Mononuclear cell (primary cell): ENCODE measurements at regions not wholly inside any gene's neighbourhood (a gene's known extent, or its start where the extent isn't known, plus 50 kb on each side); places are given as distances from the start of the nearest gene placed in this dataset.

Experiments
- H3K27me3 ChIP-seq: 2 replicates; pipeline ENCODE4 v1.6.0; 2011; ENCODE audit warnings: low read length, control low read depth; ENCODE audit not compliant: insufficient read depth
- H3K4me1 ChIP-seq: 2 replicates; pipeline ENCODE4 v1.5.1; 2011; ENCODE audit warnings: mild to moderate bottlenecking, low read length, control low read depth; ENCODE audit not compliant: insufficient read depth
- H3K4me3 ChIP-seq: 2 replicates; pipeline ENCODE4 v1.5.1; 2011; ENCODE audit warnings: mild to moderate bottlenecking, low read length, moderate library complexity
- H3K9me3 ChIP-seq: 2 replicates; pipeline ENCODE4 v1.5.1; 2011; ENCODE audit warnings: low read depth, mild to moderate bottlenecking, control low read depth, low read length

DNA sequence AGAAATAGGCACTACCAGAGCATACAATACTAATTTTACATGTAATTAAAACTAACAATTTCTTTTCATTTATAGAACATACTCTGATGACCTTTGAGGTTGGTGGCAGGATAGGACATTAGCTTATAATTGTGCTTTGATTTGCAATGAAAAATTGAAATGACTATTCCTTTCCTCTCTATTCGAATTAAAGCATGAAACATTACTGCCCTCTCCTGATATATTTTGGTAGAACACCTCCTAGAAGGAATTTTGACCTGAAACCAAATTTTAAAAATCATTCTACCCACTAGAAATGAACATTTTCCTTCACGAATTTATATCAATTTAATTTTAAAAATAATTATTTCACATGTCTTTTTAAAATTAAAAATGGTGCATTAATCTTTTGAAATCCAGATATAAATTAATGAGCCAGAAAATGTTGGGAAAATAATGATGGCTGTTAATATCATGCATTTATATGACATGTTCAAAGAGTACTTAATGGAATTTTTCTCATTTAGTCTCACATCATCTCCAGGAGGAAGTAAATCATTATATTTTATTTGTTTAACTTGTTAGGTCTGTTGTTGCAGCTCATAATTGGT, 556.3 kb upstream of the ARGLU1 start:
- Histone ChIP-seq H3K9me3 (no peaks in the 10 kb centered on the region), H3K4me3 (no peak overlapping the region), H3K4me1 (no peaks in the 10 kb centered on the region), H3K27me3 (no peaks in the 10 kb centered on the region)

DNA sequence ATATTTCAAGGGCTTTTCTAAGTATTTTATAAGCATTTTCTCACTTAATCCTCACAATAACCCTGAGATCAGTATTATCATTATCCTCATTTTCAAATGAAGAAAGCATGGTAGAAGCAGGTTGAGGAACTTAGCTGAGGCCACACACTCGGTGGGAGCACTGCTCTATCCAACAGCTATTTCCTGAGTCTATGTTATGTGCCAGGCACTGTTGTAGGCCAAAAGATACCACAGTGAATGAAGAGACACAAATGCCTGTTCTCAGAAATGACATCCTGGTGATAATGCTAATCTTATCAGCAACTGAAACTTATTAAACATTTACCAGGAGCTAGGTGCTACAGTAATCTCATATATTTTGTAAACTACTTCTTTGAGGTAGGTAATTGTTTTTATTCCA, 553.9 kb upstream of the ARGLU1 start:
- Histone ChIP-seq H3K4me3 (no peak overlapping the region), H3K27me3 (no peaks in the 10 kb centered on the region), H3K9me3 (no peaks in the 10 kb centered on the region), H3K4me1 (no peaks in the 10 kb centered on the region)

DNA sequence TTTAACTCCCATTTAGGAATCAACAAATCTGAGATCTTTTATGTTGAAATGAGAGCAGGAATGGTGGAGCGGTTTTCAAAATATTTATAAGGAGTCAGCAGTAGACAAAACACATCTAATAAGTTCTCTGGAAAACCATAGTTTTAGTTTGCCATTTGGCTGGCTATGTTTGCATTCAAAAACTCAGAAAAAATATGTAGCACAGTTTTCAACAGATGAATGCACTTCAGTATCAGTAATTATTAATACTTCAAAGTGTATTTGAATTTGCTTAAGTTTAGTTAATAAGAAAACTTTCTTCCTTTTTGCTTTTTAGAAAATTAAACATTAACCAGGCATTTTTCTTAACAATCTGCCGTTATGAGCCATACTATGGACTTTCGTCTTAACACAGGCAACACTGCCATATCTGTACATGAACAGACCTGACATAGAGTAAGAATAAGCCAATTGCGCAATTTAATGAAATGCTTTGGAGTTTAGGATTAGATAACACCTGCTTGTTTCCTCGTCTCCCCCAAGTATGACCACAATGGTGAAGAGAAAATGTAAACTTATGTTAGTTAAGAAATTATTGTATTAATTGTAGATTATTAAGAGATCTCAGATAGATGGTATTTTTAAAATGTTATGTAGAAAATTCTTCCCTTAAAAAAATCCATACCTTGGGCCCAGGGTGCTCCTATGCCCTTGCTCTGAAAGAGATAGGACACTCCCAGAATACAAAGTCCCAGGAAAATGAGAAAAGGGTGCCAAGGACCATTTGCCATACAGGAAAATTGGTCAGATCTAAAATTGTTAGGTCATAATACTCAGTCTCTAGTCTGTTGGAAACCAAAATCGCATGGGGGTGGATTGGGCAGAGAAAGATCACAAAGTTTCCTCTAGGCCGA, 552.3 kb upstream of the ARGLU1 start:
- H3K9me3 ChIP-seq: no peaks in the 10 kb centered on the region
- no peaks in the 10 kb centered on the region for H3K4me1 ChIP-seq
- no peaks in the 10 kb centered on the region for H3K27me3 ChIP-seq
- no peak overlapping the region for H3K4me3 ChIP-seq

DNA sequence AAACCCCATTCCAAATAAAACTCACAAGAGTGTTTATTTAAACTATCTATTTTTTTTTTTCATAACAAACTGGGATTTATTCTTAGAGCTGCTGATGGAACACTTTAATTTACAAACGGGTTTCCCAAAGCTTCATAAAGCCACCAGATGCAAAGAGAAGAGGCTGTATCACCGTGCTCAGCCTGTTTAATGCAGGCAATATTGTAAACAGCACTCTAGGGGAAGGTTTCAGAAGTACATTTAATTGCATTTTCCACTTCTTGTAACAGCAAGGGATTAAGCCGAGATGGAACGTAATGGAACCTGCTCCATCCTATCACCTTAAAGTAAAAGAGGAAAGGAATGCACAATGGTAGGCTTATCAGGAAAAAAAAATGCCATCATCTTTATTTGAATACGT, 550.6 kb upstream of the ARGLU1 start:
- H3K4me3 ChIP-seq: no peak overlapping the region
- no peaks in the 10 kb centered on the region for H3K4me1 ChIP-seq
- H3K9me3 ChIP-seq: no peaks in the 10 kb centered on the region
- H3K27me3 ChIP-seq: no peaks in the 10 kb centered on the region

DNA sequence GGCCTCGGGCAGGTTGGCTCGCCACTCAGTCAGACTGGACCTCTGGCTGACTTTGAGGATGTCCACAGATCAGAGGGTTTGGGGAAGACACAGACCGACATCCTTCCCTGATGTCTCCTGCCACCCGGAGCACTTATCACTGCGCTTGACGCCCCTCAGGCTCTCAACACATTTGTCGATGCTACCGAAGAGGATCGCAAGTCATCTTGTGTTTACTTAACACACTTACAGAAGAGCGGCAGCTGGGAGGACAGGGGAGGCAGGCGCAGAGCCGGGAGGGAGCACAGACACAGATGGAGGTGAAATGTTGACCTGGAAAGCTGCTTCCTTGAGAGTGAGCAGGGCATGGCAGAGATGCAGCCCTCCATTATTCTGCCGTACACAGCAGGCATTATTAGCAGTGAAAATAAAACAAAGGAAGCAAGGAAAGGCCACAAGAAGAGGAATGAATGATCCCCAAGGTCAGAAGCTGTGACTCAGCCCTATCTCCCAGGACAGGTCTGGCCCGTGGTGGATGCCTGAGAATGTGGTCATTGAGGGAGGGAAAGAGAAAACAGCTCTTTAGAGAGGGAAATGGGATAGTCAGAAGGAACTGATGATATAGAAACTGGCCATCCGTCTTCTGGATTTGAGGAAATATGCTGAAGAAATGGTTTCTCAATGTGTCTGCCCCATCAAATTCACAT, 549.5 kb upstream of the ARGLU1 start:
- Histone ChIP-seq H3K4me1 (no peaks in the 10 kb centered on the region), H3K4me3 (no peak overlapping the region), H3K9me3 (no peaks in the 10 kb centered on the region), H3K27me3 (no peaks in the 10 kb centered on the region)

- Histone ChIP-seq H3K9me3 (peaks cover 7% of the 10 kb centered on the region), H3K4me1 (no peaks in the 10 kb centered on the region), H3K27me3 (no peaks in the 10 kb centered on the region), H3K4me3 (no peak overlapping the region)
These were observed 545.5 kb upstream of the ARGLU1 start for GRCh38 chr13:107113387-107113786.

GRCh38 chr13:107111248-107111647, 543.3 kb upstream of the ARGLU1 start:
- no peaks in the 10 kb centered on the region for H3K27me3 ChIP-seq

GRCh38 chr13:107104631-107105030, 536.7 kb upstream of the ARGLU1 start:
- Histone ChIP-seq H3K4me1 (no peaks in the 10 kb centered on the region), H3K4me3 (no peak overlapping the region), H3K27me3 (no peaks in the 10 kb centered on the region), H3K9me3 (no peaks in the 10 kb centered on the region)

More at GRCh38 chr13:107111248-107111647, 543.3 kb upstream of the ARGLU1 start:
- peaks cover 7% of the 10 kb centered on the region for H3K9me3 ChIP-seq
- no peak overlapping the region for H3K4me3 ChIP-seq
- no peaks in the 10 kb centered on the region for H3K4me1 ChIP-seq

DNA sequence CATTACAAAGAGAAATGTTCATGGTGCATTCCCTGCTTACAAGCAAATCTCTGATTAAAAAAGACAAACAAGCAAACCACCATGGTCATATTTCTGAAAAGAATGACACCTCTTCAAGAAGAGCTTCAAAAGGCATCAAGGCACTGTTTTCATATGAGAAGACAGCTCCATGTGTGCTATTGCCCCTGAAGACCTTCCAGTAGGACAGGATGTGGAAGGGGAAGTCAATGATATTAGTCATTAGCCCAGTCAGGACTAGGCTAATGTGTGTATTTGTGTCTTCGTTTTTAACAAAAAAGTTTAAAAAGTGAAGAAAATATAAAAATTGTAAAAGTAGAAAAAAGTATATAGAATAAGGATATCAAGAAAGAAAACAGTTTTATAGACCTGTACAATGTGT, 534.7 kb upstream of the ARGLU1 start:
- H3K9me3 ChIP-seq: no peaks in the 10 kb centered on the region
- H3K4me1 ChIP-seq: no peaks in the 10 kb centered on the region
- no peak overlapping the region for H3K4me3 ChIP-seq
- H3K27me3 ChIP-seq: no peaks in the 10 kb centered on the region

- H3K4me1 ChIP-seq: no peaks in the 10 kb centered on the region
- no peaks in the 10 kb centered on the region for H3K27me3 ChIP-seq
- H3K9me3 ChIP-seq: no peaks in the 10 kb centered on the region
- no peak overlapping the region for H3K4me3 ChIP-seq
These were observed 531.7 kb upstream of the ARGLU1 start for GRCh38 chr13:107099661-107100060.

DNA sequence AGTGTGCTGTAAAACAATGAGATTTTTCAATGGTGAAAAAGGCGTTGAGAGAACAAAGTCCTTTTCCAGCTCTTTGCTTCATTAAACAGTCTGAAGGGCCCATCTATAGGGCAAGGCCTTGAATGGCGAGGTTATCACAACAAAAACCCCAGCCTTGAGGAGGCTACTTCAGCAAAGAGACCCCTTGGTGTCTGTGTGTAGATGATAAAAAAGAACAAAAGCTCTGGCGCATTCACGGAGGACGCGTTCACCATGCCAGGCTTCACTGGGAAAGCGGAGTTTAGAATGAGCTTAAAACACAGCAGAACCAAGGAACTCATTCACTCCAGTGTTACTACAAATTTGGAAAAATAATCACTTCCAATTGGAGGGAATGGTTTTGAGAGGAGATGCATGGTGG, 530.0 kb upstream of the ARGLU1 start:
- no peaks in the 10 kb centered on the region for H3K27me3 ChIP-seq

DNA sequence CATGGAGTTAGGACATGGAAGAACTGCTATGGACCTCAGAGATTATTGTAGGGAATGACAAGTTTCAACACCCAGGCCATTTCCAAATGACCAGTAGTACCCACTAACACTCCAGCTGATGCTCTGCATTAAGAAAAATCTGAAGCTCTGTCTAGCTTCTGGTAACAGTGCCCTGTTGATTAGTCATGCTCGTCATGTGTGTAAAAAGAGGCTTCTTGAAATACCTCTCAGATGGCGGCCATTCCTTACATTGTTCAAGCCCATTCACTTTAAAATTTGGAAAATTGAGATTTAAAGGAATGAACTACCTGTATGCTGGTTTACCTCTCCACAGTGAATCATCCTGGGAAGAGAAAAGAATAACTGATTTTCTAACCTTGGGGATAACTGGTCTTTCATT, 527.9 kb upstream of the ARGLU1 start:
- Histone ChIP-seq H3K4me1 (no peaks in the 10 kb centered on the region), H3K27me3 (no peaks in the 10 kb centered on the region), H3K4me3 (no peak overlapping the region), H3K9me3 (no peaks in the 10 kb centered on the region)

More for the DNA sequence above, 530.0 kb upstream of the ARGLU1 start:
- Histone ChIP-seq H3K4me3 (no peak overlapping the region), H3K9me3 (no peaks in the 10 kb centered on the region), H3K4me1 (no peaks in the 10 kb centered on the region)

DNA sequence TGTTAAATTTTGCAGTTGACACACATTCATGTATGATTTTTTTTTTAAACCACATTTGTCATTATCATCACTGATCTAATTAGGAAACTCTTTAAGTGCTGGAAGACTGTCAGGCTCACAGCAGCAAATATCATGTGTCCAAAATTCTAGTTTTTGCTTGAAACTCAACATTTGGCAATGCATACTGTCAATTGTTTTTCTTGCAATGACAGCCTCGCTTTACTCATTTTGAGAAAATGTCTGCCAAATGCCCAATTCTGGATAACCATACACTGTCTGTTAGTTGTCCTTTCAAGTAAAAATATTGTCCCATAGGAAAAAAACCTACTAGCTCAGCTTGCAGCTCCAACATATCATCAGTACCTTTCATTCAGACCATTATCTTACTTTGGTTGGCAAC, 523.9 kb upstream of the ARGLU1 start:
- no peaks in the 10 kb centered on the region for H3K9me3 ChIP-seq
- H3K27me3 ChIP-seq: no peaks in the 10 kb centered on the region
- no peak overlapping the region for H3K4me3 ChIP-seq
- H3K4me1 ChIP-seq: no peaks in the 10 kb centered on the region

GRCh38 chr13:107091428-107091827, 523.5 kb upstream of the ARGLU1 start:
- Histone ChIP-seq H3K4me3 (no peak overlapping the region), H3K4me1 (no peaks in the 10 kb centered on the region), H3K9me3 (no peaks in the 10 kb centered on the region), H3K27me3 (no peaks in the 10 kb centered on the region)

- H3K4me3 ChIP-seq: no peak overlapping the region
- no peaks in the 10 kb centered on the region for H3K27me3 ChIP-seq
- H3K4me1 ChIP-seq: no peaks in the 10 kb centered on the region
- no peaks in the 10 kb centered on the region for H3K9me3 ChIP-seq
These were observed 520.1 kb upstream of the ARGLU1 start for GRCh38 chr13:107088061-107088460.
